22Rv1 (cell line): ENCODE measurements at regions not wholly inside any gene's neighbourhood (a gene's known extent, or its start where the extent isn't known, plus 50 kb on each side); places are given as distances from the start of the nearest gene placed in this dataset.

Experiments used
- CTCF ChIP-seq: fragments of 450-650 bp; IDR thresholded peaks from 2 replicates; pipeline ENCODE4 v1.5.1; 2017; ENCODE audit warnings: mild to moderate bottlenecking
- ZFX ChIP-seq: fragments of 450-650 bp; IDR thresholded peaks from 2 replicates; pipeline ENCODE4 v1.6.1; 2017; ENCODE audit warnings: antibody characterized with exemption, borderline replicate concordance

- TF ChIP-seq CTCF, result no peak
- TF ChIP-seq ZFX, result no peak
Measured at GRCh38 chr15:57780471-57780870, 74.0 kb downstream of the POLR2M start.
